ENCODE measurements at regions not wholly inside any gene's neighbourhood (a gene's known extent, or its start where the extent isn't known, plus 50 kb on each side); places are given as distances from the start of the nearest gene placed in this dataset.

- no peaks in the 10 kb centered on the region for H3K27me3 ChIP-seq (ENCODE audit: control insufficient read depth, insufficient read depth, low read length)
- no peak for TF ChIP-seq CTCF (IDR thresholded peaks at IDR 0.05; ENCODE audit: insufficient read depth, low read length, poor library complexity, severe bottlenecking)
Measured at GRCh38 chr14:54123841-54124240, 167.2 kb upstream of the BMP4 start.

GRCh38 chr14:54125109-54125508 lies 168.5 kb upstream of the BMP4 start:
- Histone ChIP-seq H3K4me3 (ENCODE audit: low read depth, low read length) (no peak overlapping the region), H3K36me3 (ENCODE audit: control insufficient read depth, insufficient read depth, low read length) (no peaks in the 10 kb centered on the region), H3K27me3 (ENCODE audit: control insufficient read depth, insufficient read depth, low read length) (no peaks in the 10 kb centered on the region)
- TF ChIP-seq CTCF (IDR thresholded peaks at IDR 0.05; ENCODE audit: insufficient read depth, low read length, poor library complexity, severe bottlenecking), result no peak
- no peak for DNase-seq (ENCODE audit: low read depth)

More at GRCh38 chr14:54123841-54124240, 167.2 kb upstream of the BMP4 start:
- H3K36me3 ChIP-seq (ENCODE audit: control insufficient read depth, insufficient read depth, low read length), result no peaks in the 10 kb centered on the region
- no peak overlapping the region for H3K4me3 ChIP-seq (ENCODE audit: low read depth, low read length)
- DNase-seq (ENCODE audit: low read depth), result no peak

GRCh38 chr14:54126947-54127346 lies 170.3 kb upstream of the BMP4 start:
- DNase-seq (ENCODE audit: low read depth), result no peak
- H3K27me3 ChIP-seq (ENCODE audit: control insufficient read depth, insufficient read depth, low read length), result no peaks in the 10 kb centered on the region
- no peak overlapping the region for H3K4me3 ChIP-seq (ENCODE audit: low read depth, low read length)
- no peaks in the 10 kb centered on the region for H3K36me3 ChIP-seq (ENCODE audit: control insufficient read depth, insufficient read depth, low read length)
- no peak for TF ChIP-seq CTCF (IDR thresholded peaks at IDR 0.05; ENCODE audit: insufficient read depth, low read length, poor library complexity, severe bottlenecking)

GRCh38 chr14:54127526-54127925 lies 170.9 kb upstream of the BMP4 start:
- H3K27me3 ChIP-seq (ENCODE audit: control insufficient read depth, insufficient read depth, low read length), result no peaks in the 10 kb centered on the region
- no peak overlapping the region for H3K4me3 ChIP-seq (ENCODE audit: low read depth, low read length)
- H3K36me3 ChIP-seq (ENCODE audit: control insufficient read depth, insufficient read depth, low read length), result no peaks in the 10 kb centered on the region
- no peak for TF ChIP-seq CTCF (IDR thresholded peaks at IDR 0.05; ENCODE audit: insufficient read depth, low read length, poor library complexity, severe bottlenecking)
- DNase-seq (ENCODE audit: low read depth), result no peak

- no peak for TF ChIP-seq CTCF (IDR thresholded peaks at IDR 0.05; ENCODE audit: insufficient read depth, low read length, poor library complexity, severe bottlenecking)
- H3K27me3 ChIP-seq (ENCODE audit: control insufficient read depth, insufficient read depth, low read length), result no peaks in the 10 kb centered on the region
- DNase-seq (ENCODE audit: low read depth), result no peak
- H3K4me3 ChIP-seq (ENCODE audit: low read depth, low read length), result no peak overlapping the region
- no peaks in the 10 kb centered on the region for H3K36me3 ChIP-seq (ENCODE audit: control insufficient read depth, insufficient read depth, low read length)
Measured at GRCh38 chr14:54129850-54130640, 173.4 kb upstream of the BMP4 start.

- H3K27me3 ChIP-seq (ENCODE audit: control insufficient read depth, insufficient read depth, low read length), result no peaks in the 10 kb centered on the region
- no peak for TF ChIP-seq CTCF (IDR thresholded peaks at IDR 0.05; ENCODE audit: insufficient read depth, low read length, poor library complexity, severe bottlenecking)
- no peaks in the 10 kb centered on the region for H3K36me3 ChIP-seq (ENCODE audit: control insufficient read depth, insufficient read depth, low read length)
- no peak overlapping the region for H3K4me3 ChIP-seq (ENCODE audit: low read depth, low read length)
- no peak for DNase-seq (ENCODE audit: low read depth)
Measured at GRCh38 chr14:54132496-54132895, 175.9 kb upstream of the BMP4 start.
